ENCODE measurements at regions not wholly inside any gene's neighbourhood (a gene's known extent, or its start where the extent isn't known, plus 50 kb on each side); places are given as distances from the start of the nearest gene placed in this dataset.

DNA sequence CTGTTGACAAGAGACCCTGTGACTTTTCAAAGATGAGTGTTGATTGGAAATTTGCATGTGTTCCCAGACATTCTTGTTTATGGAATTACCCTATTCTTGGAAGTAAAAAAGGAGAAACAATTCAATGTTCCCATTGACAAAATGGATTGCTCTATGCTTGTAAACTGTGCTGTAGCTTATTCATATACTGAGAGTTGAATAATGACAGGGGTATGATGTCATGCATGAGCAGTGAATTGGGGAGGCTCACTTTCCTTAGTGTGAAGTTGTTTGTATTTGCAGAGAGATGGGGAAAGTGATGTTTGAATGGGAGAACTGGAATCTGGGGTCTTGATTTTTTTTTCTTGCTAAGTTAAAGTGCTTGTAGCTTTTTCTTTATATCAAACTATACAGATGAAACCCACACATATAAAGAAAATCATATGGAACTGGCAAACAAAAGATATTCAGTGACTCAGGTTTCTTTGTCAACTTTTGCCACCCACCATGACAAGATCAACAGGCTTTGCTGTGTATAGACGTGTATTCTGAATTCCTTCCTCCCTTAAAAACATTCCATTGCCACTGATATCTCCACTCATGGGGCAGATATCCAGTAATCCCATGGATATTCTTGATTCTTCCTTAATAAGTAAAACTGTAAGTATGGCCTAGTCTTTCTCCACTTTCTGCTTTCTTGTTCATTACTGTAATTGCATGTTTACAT, 97.8 kb upstream of the JAG1 start:
- no peak for DNase-seq (ENCODE audit: low spot score)

GRCh38 chr20:10774357-10774943, 100.7 kb upstream of the JAG1 start:
- no peak for DNase-seq (ENCODE audit: low spot score)

GRCh38 chr20:10777710-10778109, 103.9 kb upstream of the JAG1 start:
- DNase-seq (ENCODE audit: low spot score), result no peak

DNA sequence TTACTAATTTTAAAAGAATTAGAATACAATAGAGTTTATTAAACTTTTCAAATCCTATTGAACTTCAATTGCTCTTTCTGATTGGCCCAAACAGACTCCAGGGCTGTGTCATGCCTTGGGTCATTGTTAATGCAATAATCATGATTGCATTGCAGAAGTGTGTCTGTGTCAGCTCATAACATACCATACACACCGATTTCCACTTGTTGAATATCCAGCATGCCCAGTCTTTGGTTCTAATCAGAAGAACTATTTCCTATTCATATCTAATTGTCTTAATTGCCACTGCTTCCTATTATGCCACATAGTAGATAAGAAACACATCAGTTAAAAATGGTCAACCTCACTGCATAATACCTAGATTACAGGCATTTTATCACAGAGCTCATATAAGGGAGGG, 106.1 kb upstream of the JAG1 start:
- DNase-seq (ENCODE audit: low spot score), result no peak

- DNase-seq (ENCODE audit: low spot score), result no peak
These were observed 107.1 kb upstream of the JAG1 start for GRCh38 chr20:10780901-10781300.

GRCh38 chr20:10781526-10781925, 107.7 kb upstream of the JAG1 start:
- DNase-seq (ENCODE audit: low spot score), result no peak

GRCh38 chr20:10783707-10784553, 110.1 kb upstream of the JAG1 start:
- no peak for DNase-seq (ENCODE audit: low spot score)

GRCh38 chr20:10784554-10785183, 110.9 kb upstream of the JAG1 start:
- no peak for DNase-seq (ENCODE audit: low spot score)

DNA sequence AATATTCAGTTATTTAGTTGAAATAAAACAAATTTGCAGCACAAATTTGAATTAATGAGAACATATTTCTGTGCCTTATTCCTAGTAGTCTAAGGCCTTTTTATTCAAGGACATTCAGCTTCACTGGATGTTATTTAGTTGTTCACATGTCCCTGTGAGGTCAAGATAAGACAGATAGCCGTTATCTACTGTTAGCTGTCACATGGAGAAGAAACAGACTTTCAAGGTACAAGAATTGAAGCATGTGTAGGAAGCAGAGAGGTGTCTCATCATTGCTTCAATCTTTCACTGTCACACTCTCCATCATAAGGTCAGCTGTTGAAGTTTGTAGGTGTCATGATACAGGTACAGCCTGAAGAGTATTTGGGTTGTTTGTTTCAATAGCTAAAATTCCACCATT, 112.9 kb upstream of the JAG1 start:
- DNase-seq (ENCODE audit: low spot score), result no peak

- DNase-seq (ENCODE audit: low spot score), result no peak
These were observed 114.3 kb upstream of the JAG1 start for GRCh38 chr20:10788055-10788454.

GRCh38 chr20:10788877-10789276, 115.1 kb upstream of the JAG1 start:
- no peak for DNase-seq (ENCODE audit: low spot score)

DNA sequence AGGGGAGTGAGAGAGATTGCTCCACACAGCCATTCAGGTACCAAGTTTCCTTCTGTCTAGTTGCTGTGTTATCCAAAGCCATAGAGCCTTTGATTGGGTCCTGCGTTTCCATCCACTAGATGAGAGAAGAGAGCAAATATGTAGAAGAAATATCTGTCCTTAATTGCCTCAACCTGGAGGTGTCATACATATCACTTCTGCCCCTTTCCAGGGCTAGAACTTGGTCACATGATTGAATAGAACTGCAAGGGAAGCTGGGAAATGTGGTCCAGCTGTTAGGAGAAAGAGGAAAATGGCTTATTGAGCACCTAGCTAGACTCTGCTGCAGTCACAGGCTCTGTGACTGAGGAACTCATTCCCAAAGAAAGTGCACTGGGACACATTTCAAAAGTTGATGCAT, 115.6 kb upstream of the JAG1 start:
- no peak for DNase-seq (ENCODE audit: low spot score)

DNA sequence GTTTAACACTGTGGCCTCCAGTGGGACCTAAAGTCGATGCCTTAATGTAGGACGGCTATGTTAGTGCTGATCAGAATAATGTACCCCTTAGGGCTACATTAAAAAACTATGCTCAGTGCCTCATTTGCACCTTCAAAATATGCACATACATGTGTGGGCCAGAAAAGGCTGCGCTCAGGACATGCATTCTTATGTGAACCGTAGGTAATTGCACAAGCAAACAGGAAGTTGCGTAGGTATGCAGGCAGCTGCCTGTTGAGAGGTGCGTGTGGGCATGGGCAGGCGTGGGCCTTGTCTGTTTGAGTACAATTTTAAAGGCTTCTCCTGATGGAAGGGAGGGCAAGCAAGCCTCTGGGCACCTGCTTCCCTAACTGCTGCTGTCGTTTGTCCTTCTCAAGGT, 116.2 kb upstream of the JAG1 start:
- DNase-seq (ENCODE audit: low spot score), result no peak

- DNase-seq (ENCODE audit: low spot score), result no peak
These were observed 118.5 kb upstream of the JAG1 start for GRCh38 chr20:10792291-10792690.

DNA sequence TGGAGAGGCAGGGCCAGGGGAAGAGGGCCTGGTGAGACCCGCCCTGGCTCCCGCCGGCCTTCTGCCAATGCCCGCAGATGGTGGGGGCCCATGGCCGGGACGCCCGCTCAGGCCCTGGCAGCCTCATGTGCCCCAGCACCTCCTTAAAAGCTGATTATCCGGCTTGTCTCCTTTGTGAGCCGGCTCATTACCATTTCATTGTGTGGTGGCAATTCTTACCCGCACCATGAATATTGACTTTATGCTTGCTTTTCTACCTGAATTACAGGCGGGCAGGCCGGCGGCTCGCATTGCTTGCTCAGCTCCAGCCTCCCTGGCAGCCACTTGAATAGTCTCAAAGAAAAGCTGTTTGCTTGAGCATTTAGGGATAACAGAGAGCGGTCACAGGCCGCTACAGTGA, 120.0 kb upstream of the JAG1 start:
- DNase-seq (ENCODE audit: low spot score), result no peak

- DNase-seq (ENCODE audit: low spot score), result no peak
These were observed 121.0 kb upstream of the JAG1 start for GRCh38 chr20:10794765-10795164.

GRCh38 chr20:10795286-10796026, 121.7 kb upstream of the JAG1 start:
- no peak for DNase-seq (ENCODE audit: low spot score)

GRCh38 chr20:10798811-10799210, 125.0 kb upstream of the JAG1 start:
- no peak for DNase-seq (ENCODE audit: low spot score)

DNA sequence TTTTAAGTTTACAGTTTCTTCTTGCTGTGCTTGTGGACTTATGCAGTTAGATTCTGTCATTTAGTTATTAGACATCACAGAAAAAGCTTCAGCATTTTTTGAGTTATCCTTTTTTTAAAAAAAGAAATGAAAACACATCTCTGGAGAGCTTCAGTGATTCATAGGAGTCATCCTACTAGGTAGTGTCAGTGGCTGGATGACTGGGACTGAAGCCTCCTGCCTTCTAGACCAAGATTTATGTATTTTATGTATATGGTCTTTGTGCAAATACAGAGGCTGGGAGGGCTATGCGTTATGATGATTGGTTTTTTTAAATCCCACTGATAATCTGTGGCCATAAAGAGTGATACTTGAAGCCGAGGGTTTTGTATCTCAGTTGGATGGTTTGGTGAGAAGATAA, 125.9 kb upstream of the JAG1 start:
- no peak for DNase-seq (ENCODE audit: low spot score)

GRCh38 chr20:10800288-10800687, 126.5 kb upstream of the JAG1 start:
- DNase-seq (ENCODE audit: low spot score), result no peak

DNA sequence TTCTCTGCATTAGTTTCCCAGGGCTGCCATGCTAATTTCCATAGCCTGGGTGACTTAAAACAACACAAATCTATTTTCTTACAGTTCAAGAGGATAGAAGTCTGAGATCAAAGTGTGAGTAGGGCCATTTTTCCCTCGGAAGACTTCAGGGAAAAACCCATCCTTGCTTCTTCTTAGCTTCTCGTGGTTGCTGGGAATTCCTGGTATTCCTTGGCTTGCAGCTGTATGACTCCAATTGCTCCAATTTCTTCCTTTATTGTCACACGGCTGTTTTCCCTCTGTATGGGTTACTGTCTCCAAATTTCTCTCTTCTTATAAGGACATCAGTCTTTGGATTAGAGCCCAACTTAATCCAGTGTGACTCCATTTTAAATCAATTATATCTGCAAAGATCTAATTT, 128.4 kb upstream of the JAG1 start:
- no peak for DNase-seq (ENCODE audit: low spot score)

DNA sequence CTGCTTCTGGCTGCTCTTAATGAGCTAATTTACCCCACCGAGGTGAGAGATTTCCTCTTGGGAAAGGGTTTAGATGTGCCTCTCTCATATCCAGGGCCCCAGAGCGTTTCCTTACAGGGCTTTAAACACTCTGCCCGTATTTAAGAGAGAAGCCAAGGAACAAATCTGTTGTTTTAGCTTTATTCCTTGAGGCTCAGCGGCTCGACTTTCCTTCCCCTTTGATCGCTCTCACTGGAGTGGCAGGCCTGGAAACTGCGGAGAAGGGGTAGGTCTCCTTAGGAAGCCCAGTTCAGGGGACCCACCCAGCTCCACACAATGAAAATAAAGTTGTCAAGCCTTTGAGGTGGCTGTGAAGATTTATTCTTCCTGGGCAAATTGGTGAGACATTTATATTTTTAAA, 132.0 kb upstream of the JAG1 start:
- no peak for DNase-seq (ENCODE audit: low spot score)

All from COLO829 (cell line).